ENCODE measurements at regions not wholly inside any gene's neighbourhood (a gene's known extent, or its start where the extent isn't known, plus 50 kb on each side); places are given as distances from the start of the nearest gene placed in this dataset.

DNA sequence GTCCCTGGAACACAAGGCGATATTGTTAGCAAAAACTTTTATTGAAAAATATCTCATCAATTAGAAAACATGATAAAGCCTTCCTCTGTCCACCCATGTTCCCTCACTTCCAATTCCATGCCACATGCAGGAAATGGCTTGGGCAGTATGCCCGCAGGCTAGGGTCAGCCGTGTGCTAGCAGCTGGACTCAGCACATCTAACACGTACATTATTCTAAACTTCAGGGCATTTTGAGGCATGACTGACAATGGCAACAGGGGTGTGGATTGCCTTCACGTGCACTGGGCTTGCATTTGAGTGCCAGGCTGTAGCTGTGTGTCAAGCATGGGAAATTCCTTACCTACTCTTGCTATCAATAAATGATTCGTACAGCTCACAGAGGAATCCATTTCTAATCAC is 642.1 kb downstream of the INHBA start:
- DNase-seq = no peak
- no peaks in the 10 kb centered on the region for H3K27me3 ChIP-seq
- H3K4me1 ChIP-seq (replicated peaks in 1 of 2) = no peaks in the 10 kb centered on the region
- no peak overlapping the region for H3K27ac ChIP-seq
- no peak overlapping the region for H3K4me3 ChIP-seq
- H3K9me3 ChIP-seq (replicated peaks in 1 of 3) = peaks cover 0 to 6% (median 0%) of the 10 kb centered on the region in 3 donors
- 81 to 87% (median 83%) methylated on average over 6 of the region's 6 CpGs for WGBS, 4 donors
- intact Hi-C loops (cut with DNase I) = no loop called here
- TF ChIP-seq, protein P1, sequence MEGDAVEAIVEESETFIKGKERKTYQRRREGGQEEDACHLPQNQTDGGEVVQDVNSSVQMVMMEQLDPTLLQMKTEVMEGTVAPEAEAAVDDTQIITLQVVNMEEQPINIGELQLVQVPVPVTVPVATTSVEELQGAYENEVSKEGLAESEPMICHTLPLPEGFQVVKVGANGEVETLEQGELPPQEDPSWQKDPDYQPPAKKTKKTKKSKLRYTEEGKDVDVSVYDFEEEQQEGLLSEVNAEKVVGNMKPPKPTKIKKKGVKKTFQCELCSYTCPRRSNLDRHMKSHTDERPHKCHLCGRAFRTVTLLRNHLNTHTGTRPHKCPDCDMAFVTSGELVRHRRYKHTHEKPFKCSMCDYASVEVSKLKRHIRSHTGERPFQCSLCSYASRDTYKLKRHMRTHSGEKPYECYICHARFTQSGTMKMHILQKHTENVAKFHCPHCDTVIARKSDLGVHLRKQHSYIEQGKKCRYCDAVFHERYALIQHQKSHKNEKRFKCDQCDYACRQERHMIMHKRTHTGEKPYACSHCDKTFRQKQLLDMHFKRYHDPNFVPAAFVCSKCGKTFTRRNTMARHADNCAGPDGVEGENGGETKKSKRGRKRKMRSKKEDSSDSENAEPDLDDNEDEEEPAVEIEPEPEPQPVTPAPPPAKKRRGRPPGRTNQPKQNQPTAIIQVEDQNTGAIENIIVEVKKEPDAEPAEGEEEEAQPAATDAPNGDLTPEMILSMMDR (IDR thresholded peaks at IDR 0.05) = no peak
- TF ChIP-seq POLR2A (IDR thresholded peaks at IDR 0.05) = no peak
- H3K36me3 ChIP-seq (replicated peaks in 1 of 2) = no peaks in the 10 kb centered on the region

GRCh38 chr7:41059796-41060195 is 643.1 kb downstream of the INHBA start:
- no peak overlapping the region for H3K4me3 ChIP-seq
- TF ChIP-seq, protein P1 (IDR thresholded peaks at IDR 0.05) = no peak
- no peak for TF ChIP-seq POLR2A (IDR thresholded peaks at IDR 0.05)
- H3K27ac ChIP-seq = no peak overlapping the region
- H3K36me3 ChIP-seq (replicated peaks in 1 of 2) = no peaks in the 10 kb centered on the region
- DNase-seq = no peak
- H3K9me3 ChIP-seq (replicated peaks in 1 of 3) = peaks cover 0 to 6% (median 0%) of the 10 kb centered on the region in 3 donors
- WGBS, 4 donors = 69 to 76% (median 74%) methylated on average over 4 of the region's 4 CpGs
- intact Hi-C loops (cut with DNase I) = no loop called here
- no peaks in the 10 kb centered on the region for H3K27me3 ChIP-seq
- no peaks in the 10 kb centered on the region for H3K4me1 ChIP-seq (replicated peaks in 1 of 2)

DNA sequence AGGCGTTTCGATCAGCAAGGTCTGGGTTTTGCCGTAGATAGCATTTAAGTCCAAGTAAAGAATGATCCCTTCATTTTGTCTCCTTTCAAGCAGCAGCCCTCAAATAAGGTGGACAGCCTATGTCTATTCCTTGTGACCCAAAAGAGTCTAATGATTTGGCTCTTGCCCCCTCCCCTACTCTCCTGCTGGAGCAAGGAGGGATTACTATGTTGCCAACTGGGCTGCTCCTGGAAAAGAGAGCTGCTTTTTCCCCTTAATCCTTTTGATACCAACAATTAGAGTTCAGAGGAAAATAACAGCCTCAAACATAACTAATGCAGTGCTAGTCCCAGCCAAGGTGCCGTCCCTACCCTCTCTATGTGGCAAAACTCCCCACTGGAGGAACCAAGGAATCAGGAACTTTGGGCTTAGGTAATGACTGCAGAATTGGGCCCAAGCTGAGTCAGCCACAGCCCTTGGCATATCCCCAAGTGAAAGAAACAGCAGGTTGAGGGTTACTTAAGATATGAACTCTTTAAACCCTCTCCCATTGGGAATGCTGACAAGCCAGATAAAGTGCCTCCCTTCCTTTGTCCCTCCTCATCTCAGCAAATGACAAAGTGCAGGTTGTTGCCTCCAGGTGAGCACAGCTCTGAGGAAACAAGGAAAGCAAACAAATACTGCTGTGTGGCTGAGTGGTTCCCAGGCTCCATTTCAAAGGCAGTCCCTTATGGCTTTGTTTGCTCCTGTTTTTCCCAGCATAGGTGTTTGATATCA is 643.7 kb downstream of the INHBA start:
- no peaks in the 10 kb centered on the region for H3K36me3 ChIP-seq (replicated peaks in 1 of 2)
- peaks cover 0 to 6% (median 0%) of the 10 kb centered on the region in 3 donors for H3K9me3 ChIP-seq (replicated peaks in 1 of 3)
- TF ChIP-seq, protein P1 (IDR thresholded peaks at IDR 0.05) = no peak
- TF ChIP-seq POLR2A (IDR thresholded peaks at IDR 0.05) = no peak
- 89 to 94% (median 93%) methylated on average over 4 of the region's 4 CpGs for WGBS, 4 donors
- no peak overlapping the region for H3K4me3 ChIP-seq
- no peak for DNase-seq
- H3K27me3 ChIP-seq = no peaks in the 10 kb centered on the region
- no peak overlapping the region for H3K27ac ChIP-seq
- no peaks in the 10 kb centered on the region for H3K4me1 ChIP-seq (replicated peaks in 1 of 2)
- intact Hi-C loops (cut with DNase I) = no loop called here

DNA sequence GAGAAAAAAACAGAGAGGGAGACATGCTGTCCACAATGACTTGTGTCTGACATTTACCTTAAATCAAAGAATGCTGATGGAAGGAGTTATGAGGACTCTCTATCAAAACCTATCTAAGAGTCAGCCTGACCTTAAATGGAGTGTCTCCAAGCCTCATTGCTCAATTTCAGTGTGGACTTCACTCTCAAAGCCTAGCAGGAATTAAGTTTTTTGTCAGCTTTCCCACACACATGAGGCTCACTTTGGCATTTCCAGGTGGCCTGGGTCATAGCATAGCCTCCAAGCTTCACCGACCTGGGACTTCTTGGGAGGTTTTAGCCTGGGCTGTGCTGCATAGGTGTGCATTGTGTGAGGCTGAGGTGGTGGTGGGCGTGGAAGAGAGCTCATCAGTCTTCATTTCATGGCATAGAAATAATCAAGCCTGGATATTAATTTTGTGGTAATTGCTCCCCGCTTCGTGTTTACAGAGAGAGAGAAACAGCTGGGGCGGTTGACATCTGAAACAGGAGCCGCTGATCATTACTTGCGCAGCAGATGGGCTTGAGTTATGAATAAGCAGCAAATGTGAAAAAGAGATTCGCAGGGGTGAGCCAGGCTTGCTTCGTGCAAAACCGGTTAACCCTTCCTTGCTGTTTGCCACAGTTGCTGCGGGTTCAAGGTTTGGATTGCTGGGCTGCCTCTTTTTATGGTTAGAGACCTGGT is 647.8 kb downstream of the INHBA start:
- no peaks in the 10 kb centered on the region for H3K4me1 ChIP-seq (replicated peaks in 1 of 2)
- H3K27ac ChIP-seq = no peak overlapping the region
- intact Hi-C loops (cut with DNase I) = no loop called here
- no peak overlapping the region for H3K4me3 ChIP-seq
- WGBS, 4 donors = 74 to 89% (median 86%) methylated on average over 11 of the region's 11 CpGs
- no peaks in the 10 kb centered on the region for H3K27me3 ChIP-seq
- TF ChIP-seq, protein P1 (IDR thresholded peaks at IDR 0.05) = no peak
- TF ChIP-seq POLR2A (IDR thresholded peaks at IDR 0.05) = no peak
- no peak for DNase-seq
- no peaks in the 10 kb centered on the region for H3K36me3 ChIP-seq (replicated peaks in 1 of 2)
- peaks cover 0 to 6% (median 0%) of the 10 kb centered on the region in 3 donors for H3K9me3 ChIP-seq (replicated peaks in 1 of 3)
